Muscle layer of colon (tissue), 2 donors: ENCODE measurements at regions not wholly inside any gene's neighbourhood (a gene's known extent, or its start where the extent isn't known, plus 50 kb on each side); places are given as distances from the start of the nearest gene placed in this dataset.

Experiments
- H3K27ac ChIP-seq: one replicate; pipeline ENCODE4 v1.7.0; 2013; ENCODE audit warnings: low read depth, mild to moderate bottlenecking, low read length, moderate library complexity
- H3K27me3 ChIP-seq, 2 donors: one replicate each; pipeline ENCODE4 v1.7.0; 2013; ENCODE audit warnings: low read length in 2 of 2, mild to moderate bottlenecking in 2 of 2; ENCODE audit not compliant: insufficient read depth in 2 of 2, control insufficient read depth in 1 of 2
- H3K36me3 ChIP-seq: one replicate; pipeline ENCODE4 v1.7.0; 2013; ENCODE audit warnings: mild to moderate bottlenecking, low read length; ENCODE audit not compliant: insufficient read depth
- H3K4me1 ChIP-seq: one replicate; pipeline ENCODE4 v1.7.0; 2013; ENCODE audit warnings: mild to moderate bottlenecking, low read length; ENCODE audit not compliant: insufficient read depth
- H3K4me3 ChIP-seq, 2 donors: one replicate each; pipeline ENCODE4 v1.7.0; 2013; ENCODE audit warnings: low read length in 2 of 2, low read depth in 1 of 2, mild to moderate bottlenecking in 1 of 2, moderate library complexity in 1 of 2
- H3K9ac ChIP-seq: one replicate; pipeline ENCODE4 v1.7.0; 2013; ENCODE audit warnings: low read length
- H3K9me3 ChIP-seq: one replicate; pipeline ENCODE4 v1.7.0; 2013; ENCODE audit warnings: mild to moderate bottlenecking, low read length
- donor health status: abdominal sarcoma.
- donor health status: Adenocarcinoma of cecum.

- no peaks in the 10 kb centered on the region for H3K4me1 ChIP-seq
- no peak overlapping the region for H3K27ac ChIP-seq
- no peak overlapping the region for H3K4me3 ChIP-seq
- H3K9ac ChIP-seq: no peak overlapping the region
- H3K27me3 ChIP-seq: no peaks in the 10 kb centered on the region
- H3K36me3 ChIP-seq: no peaks in the 10 kb centered on the region
- H3K9me3 ChIP-seq: no peaks in the 10 kb centered on the region
Observed at GRCh38 chr4:129328162-129328561, 232.2 kb downstream of the C4orf33 start.

GRCh38 chr4:129334136-129334535 is 238.2 kb downstream of the C4orf33 start:
- Histone ChIP-seq H3K27ac (no peak overlapping the region), H3K4me3 (no peak overlapping the region), H3K4me1 (no peaks in the 10 kb centered on the region), H3K27me3 (no peaks in the 10 kb centered on the region), H3K9ac (no peak overlapping the region), H3K9me3 (no peaks in the 10 kb centered on the region), H3K36me3 (no peaks in the 10 kb centered on the region)

DNA sequence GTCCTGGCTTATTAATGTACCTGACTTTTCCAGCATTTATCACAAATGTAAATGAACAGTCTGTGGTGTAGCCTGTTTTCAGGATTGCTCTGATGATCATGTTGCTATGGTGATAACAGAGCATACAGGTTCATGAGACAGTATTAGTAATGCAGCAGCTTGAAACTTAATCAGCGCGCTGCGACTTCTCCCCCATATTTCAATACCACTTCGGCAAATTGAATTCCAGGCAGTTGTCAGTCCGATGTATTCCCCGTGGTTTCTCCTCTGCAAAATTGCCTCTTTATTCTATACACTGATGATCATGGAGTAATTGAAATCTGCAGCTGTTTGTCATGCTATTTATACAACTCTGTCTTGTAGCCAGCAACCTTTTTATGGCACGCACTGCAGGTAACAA is 239.3 kb downstream of the C4orf33 start:
- Histone ChIP-seq H3K9me3 (no peaks in the 10 kb centered on the region), H3K4me1 (no peaks in the 10 kb centered on the region), H3K4me3 (no peak overlapping the region), H3K27ac (no peak overlapping the region), H3K36me3 (no peaks in the 10 kb centered on the region), H3K9ac (no peak overlapping the region), H3K27me3 (no peaks in the 10 kb centered on the region)

- Histone ChIP-seq H3K36me3 (no peaks in the 10 kb centered on the region), H3K9ac (no peak overlapping the region), H3K27me3 (no peaks in the 10 kb centered on the region), H3K4me1 (no peaks in the 10 kb centered on the region), H3K27ac (no peak overlapping the region), H3K4me3 (no peak overlapping the region), H3K9me3 (no peaks in the 10 kb centered on the region)
Observed at GRCh38 chr4:129335818-129336217, 239.9 kb downstream of the C4orf33 start.

DNA sequence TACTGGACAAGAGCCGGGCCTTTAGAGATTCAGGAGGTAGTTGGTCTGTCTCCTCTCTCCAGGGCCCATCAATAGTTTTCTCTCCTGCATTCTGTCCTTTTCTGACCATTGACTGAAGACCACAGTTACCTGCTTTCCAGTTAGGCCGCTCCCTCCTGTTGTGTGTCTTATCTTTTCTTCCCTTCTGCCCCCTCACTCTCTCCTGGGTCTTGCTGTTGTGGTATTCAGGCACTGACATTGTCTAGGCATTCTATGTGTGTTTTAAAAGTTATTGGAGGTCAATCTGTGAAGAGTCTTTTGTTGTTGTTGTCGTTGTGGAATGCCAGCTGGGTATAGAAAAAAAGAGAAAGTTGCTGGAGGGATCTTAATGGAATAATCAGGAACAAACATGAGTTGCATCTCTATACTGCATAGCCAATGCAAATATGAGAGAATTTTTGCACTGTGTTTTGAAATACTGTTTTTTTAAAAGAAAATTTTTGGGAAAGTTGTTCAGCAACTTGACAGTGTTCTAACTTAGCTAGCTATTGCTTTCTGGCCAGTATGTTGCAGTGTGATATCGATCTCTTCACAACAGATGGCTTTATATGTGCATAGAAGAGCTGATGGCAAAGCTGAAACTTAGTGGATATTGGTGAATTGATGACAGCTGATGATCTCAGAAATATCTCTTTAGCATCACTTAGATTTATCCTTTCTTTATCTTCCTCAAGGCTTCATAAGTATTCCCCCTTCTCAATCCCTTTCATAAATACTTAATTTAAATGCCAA is 240.7 kb downstream of the C4orf33 start:
- Histone ChIP-seq H3K4me1 (no peaks in the 10 kb centered on the region), H3K9me3 (no peaks in the 10 kb centered on the region), H3K4me3 (no peak overlapping the region), H3K9ac (no peak overlapping the region), H3K27me3 (no peaks in the 10 kb centered on the region), H3K27ac (no peak overlapping the region), H3K36me3 (no peaks in the 10 kb centered on the region)

GRCh38 chr4:129337228-129337620 is 241.3 kb downstream of the C4orf33 start:
- Histone ChIP-seq H3K27me3 (no peaks in the 10 kb centered on the region), H3K27ac (no peak overlapping the region), H3K9ac (no peak overlapping the region), H3K9me3 (no peaks in the 10 kb centered on the region), H3K36me3 (no peaks in the 10 kb centered on the region), H3K4me3 (no peak overlapping the region), H3K4me1 (no peaks in the 10 kb centered on the region)

DNA sequence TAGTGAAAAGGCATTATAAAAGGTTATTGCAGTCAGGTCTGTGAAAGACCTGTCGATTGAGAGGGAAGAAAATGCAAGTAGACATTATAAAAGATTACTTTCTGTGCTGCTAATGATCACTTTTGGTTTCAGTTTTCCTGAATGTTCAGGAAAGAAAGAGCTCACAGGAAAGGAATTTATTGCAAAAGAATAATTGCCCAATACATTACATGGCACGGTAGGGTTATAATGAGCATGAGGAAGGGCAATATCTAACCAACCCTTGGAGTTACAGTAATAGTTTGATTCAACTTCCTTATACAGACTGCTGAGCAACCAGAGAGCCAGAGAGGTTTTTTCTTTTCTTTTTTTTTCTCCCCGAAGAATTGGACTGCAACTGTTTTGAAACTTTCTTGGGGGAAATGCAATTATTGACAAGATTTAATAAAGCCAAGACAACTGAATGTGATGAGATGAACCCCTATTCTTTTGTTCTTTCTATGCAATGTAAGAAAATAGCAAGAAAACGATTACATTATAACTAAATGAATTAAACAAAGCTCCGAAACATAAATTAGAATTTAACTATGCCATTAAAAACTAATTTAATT is 247.0 kb downstream of the C4orf33 start:
- H3K27me3 ChIP-seq: no peaks in the 10 kb centered on the region
- H3K4me1 ChIP-seq: no peaks in the 10 kb centered on the region
- no peak overlapping the region for H3K9ac ChIP-seq
- H3K36me3 ChIP-seq: no peaks in the 10 kb centered on the region
- H3K27ac ChIP-seq: no peak overlapping the region
- H3K4me3 ChIP-seq: no peak overlapping the region
- no peaks in the 10 kb centered on the region for H3K9me3 ChIP-seq

DNA sequence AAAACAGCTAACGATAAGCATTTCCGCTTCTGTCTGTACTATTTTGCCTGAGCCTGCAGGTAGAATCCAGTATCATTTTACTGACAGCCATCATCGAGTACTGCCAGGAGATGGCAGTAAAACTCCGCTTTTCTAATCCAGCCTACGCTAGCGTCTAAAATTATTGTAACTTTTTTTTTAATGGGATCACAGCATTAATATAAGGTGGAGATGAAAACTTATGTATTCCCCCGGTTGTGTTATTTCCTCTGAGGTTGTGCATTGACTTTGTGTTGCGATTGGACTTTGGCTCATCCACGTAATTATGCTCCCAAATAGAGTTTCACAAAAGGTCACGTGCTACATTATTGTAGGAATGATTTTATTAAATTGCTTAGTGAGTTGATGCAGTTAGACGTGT is 248.1 kb downstream of the C4orf33 start:
- no peak overlapping the region for H3K27ac ChIP-seq

DNA sequence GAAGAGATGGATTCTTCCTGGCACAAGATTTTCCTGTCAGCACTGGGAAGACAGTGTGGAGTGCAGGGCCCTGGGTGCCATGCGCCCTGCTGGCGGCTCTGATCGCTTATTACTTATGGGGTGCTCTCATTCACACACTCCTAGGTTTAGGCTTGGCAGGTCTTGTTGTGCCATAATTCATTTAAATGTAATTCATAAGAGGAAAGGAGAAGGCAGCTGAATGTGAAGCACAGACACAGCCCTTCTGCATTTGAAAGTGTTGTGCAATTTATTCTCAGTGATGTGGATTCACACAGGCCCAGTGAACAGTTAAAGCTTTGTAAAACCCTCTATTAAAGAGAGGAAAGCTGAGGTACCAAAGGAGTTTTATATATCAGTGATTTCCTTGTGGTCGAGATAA is 249.7 kb downstream of the C4orf33 start:
- Histone ChIP-seq H3K27ac (no peak overlapping the region), H3K9ac (no peak overlapping the region)

More for the DNA sequence above, 248.1 kb downstream of the C4orf33 start:
- no peak overlapping the region for H3K4me3 ChIP-seq
- no peaks in the 10 kb centered on the region for H3K9me3 ChIP-seq
- no peak overlapping the region for H3K9ac ChIP-seq
- no peaks in the 10 kb centered on the region for H3K36me3 ChIP-seq
- H3K4me1 ChIP-seq: no peaks in the 10 kb centered on the region
- H3K27me3 ChIP-seq: no peaks in the 10 kb centered on the region

GRCh38 chr4:129346036-129346435 is 250.1 kb downstream of the C4orf33 start:
- H3K27ac ChIP-seq: no peak overlapping the region
- H3K9ac ChIP-seq: no peak overlapping the region
- no peaks in the 10 kb centered on the region for H3K4me1 ChIP-seq
- H3K4me3 ChIP-seq: no peak overlapping the region
- no peaks in the 10 kb centered on the region for H3K9me3 ChIP-seq
- H3K36me3 ChIP-seq: no peaks in the 10 kb centered on the region
- H3K27me3 ChIP-seq: no peaks in the 10 kb centered on the region

More for the DNA sequence above, 249.7 kb downstream of the C4orf33 start:
- H3K9me3 ChIP-seq: no peaks in the 10 kb centered on the region
- no peak overlapping the region for H3K4me3 ChIP-seq
- no peaks in the 10 kb centered on the region for H3K27me3 ChIP-seq
- no peaks in the 10 kb centered on the region for H3K36me3 ChIP-seq
- no peaks in the 10 kb centered on the region for H3K4me1 ChIP-seq

DNA sequence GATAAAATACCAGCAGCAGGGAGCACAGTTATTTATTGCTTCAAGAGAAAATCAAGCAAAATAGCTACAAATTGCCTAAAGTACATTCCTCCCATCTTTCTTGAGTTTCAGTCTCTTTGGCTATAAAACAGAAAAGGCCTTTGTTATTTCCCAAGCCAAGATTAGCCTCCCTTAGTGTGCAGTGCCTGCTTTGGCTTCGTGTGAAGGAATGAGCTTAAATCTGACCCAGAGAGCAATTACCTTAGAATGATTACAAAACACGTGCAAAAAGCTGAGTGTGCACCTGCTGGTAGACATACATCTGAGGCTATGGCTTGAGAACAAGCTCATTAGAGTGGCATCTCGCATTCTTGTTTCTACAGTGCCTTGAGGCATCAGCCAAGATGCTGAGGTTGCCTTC is 250.8 kb downstream of the C4orf33 start:
- Histone ChIP-seq H3K9ac (no peak overlapping the region), H3K4me3 (no peak overlapping the region), H3K27ac (no peak overlapping the region), H3K9me3 (no peaks in the 10 kb centered on the region), H3K4me1 (no peaks in the 10 kb centered on the region), H3K27me3 (no peaks in the 10 kb centered on the region), H3K36me3 (no peaks in the 10 kb centered on the region)
